ENCODE measurements at regions not wholly inside any gene's neighbourhood (a gene's known extent, or its start where the extent isn't known, plus 50 kb on each side); places are given as distances from the start of the nearest gene placed in this dataset.

GRCh38 chr5:3996707-3997336, 401.2 kb downstream of the IRX1 start:
- no peak overlapping the region for H3T11ph ChIP-seq (ENCODE audit: low read length)
- Mint-ChIP-seq H3K27me3 (ENCODE audit: low read depth) (peaks cover 6% of the 10 kb centered on the region), H3K4me3 (no peak overlapping the region), H3K36me3 (ENCODE audit: insufficient read depth in 1 of 3, low read depth in 3 of 3) (peaks cover 0 to 2% (median 2%) of the 10 kb centered on the region in 3 experiments; a peak in 2 of 7 replicates), H3K27ac (no peak overlapping the region), H3K9me3 (peaks cover 4 to 6% of the 10 kb centered on the region in 2 experiments; a peak in 2 of 5 replicates), H3K4me1 (no peaks in the 10 kb centered on the region)
- H3K56ac ChIP-seq (ENCODE audit: insufficient read length, low read depth, low read length), result no peak overlapping the region
- H3K4ac ChIP-seq (ENCODE audit: low read depth, low read length), result no peak overlapping the region
- no CpG with 5 or more reads among the region's 11 CpGs for WGBS (ENCODE audit: extremely low coverage, insufficient read length, low lambda C conversion rate)
- H3K9ac ChIP-seq (ENCODE audit: extremely low read depth, insufficient read length, low read length), result no peak overlapping the region
- H3K4me1 ChIP-seq (ENCODE audit: insufficient read depth, low read length), result no peaks in the 10 kb centered on the region
- H2AFZ ChIP-seq (ENCODE audit: low read length), result no peak overlapping the region
- no peak overlapping the region for H2BK15ac ChIP-seq (ENCODE audit: low read depth, low read length)
- no peak overlapping the region for H3K4me2 ChIP-seq (ENCODE audit: insufficient read depth, insufficient read length, low read length)
- H2BK12ac ChIP-seq (ENCODE audit: insufficient read length, low read depth, low read length), result no peak overlapping the region
- no peak overlapping the region for H2BK5ac ChIP-seq (ENCODE audit: insufficient read length, low read length)
- no peak overlapping the region for H4K8ac ChIP-seq (replicated peaks; ENCODE audit: insufficient read length, low read depth, low read length)
- H3K27ac ChIP-seq (ENCODE audit: insufficient read length, low read depth, low read length), result no peak overlapping the region
- no peak overlapping the region for H2BK120ac ChIP-seq (ENCODE audit: low read depth, low read length, poor library complexity, severe bottlenecking)
- no peak overlapping the region for H3K23ac ChIP-seq (ENCODE audit: insufficient read length, low read depth, low read length)
- no peaks in the 10 kb centered on the region for H3K79me2 ChIP-seq (ENCODE audit: insufficient read depth, low read length)
- H3K18ac ChIP-seq (ENCODE audit: insufficient read length, low read depth, low read length), result no peak overlapping the region
- no peak overlapping the region for H4K5ac ChIP-seq (ENCODE audit: insufficient read length, low read depth, low read length)
- no peak for TF ChIP-seq CTCF (conservative IDR thresholded peaks at IDR 0.05)
- no peak for DNase-seq
- no peaks in the 10 kb centered on the region for H3K9me3 ChIP-seq (ENCODE audit: control insufficient read depth, low read depth, low read length)
- H4K91ac ChIP-seq (ENCODE audit: insufficient read length, low read depth, low read length), result no peak overlapping the region
- no peak overlapping the region for H2AK5ac ChIP-seq (ENCODE audit: insufficient read length, low read length)
- no peaks in the 10 kb centered on the region for H3K79me1 ChIP-seq (ENCODE audit: insufficient read depth, low read depth, low read length, poor library complexity, severe bottlenecking)
- H3K14ac ChIP-seq (ENCODE audit: insufficient read depth, low read length), result no peak overlapping the region
- H4K20me1 ChIP-seq (ENCODE audit: control insufficient read depth, insufficient read depth, insufficient read length), result no peaks in the 10 kb centered on the region
- H2BK20ac ChIP-seq (ENCODE audit: low read depth, low read length, poor library complexity, severe bottlenecking), result no peak overlapping the region
- no peaks in the 10 kb centered on the region for H3K27me3 ChIP-seq (ENCODE audit: insufficient read depth, low read length)
- H3K23me2 ChIP-seq (ENCODE audit: insufficient read length, low read depth, low read length, poor library complexity, severe bottlenecking), result no peaks in the 10 kb centered on the region

Measured in H9 (cell line).